22Rv1 (cell line): ENCODE measurements at regions not wholly inside any gene's neighbourhood (a gene's known extent, or its start where the extent isn't known, plus 50 kb on each side); places are given as distances from the start of the nearest gene placed in this dataset.

Source experiments
- ZFX ChIP-seq: fragments of 450-650 bp; IDR thresholded peaks from 2 replicates; pipeline ENCODE4 v1.6.1; 2017; ENCODE audit warnings: antibody characterized with exemption, borderline replicate concordance
- TF ChIP-seq, protein P1 (sequence below): fragments of 450-650 bp; IDR thresholded peaks from 2 replicates; pipeline ENCODE4 v1.5.1; 2017; ENCODE audit warnings: mild to moderate bottlenecking

DNA sequence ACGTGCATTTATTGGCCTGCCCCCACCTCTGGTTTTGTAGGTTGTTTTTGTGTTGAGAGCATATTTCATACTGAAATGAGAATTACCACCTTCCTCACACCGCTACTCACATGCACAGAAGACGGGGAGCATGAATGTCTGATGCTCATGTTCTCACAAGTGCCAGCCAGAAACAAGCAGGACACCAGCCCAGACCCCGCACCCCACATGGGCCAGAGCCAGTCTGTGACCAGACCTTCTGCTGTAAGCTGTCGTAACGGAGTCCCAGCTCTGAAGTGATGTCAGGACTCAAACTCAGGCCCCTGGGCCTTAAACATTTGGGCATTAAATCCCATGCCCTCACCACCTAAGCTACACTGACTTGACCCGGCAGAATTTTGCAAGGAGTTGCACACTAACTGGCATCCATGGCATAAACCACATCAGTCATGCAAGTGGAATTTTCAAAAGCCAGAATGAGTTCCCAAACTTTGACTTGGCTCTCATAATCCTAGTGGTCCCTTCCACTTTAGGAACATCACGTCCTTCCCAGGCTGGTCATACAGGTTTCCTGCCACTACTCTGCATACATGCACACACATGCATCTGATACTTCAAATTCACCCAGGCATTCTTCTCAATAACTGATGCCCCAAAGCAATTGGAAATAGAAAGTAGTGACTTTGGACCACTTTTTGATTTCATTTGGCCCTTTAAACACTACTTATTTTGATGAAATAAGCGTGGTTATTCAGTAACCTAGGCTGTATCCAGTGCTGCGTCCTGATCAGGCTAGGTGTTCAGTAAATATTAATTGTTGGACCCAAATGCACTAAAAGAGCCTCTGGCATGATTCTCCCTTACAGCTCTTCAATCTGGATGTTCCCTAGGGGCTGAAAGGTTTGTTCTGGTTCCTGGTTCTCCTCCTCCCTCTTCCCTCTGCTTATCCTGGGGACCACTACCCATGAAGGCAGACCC is 223.1 kb upstream of the ID2 start:
- TF ChIP-seq, protein P1, sequence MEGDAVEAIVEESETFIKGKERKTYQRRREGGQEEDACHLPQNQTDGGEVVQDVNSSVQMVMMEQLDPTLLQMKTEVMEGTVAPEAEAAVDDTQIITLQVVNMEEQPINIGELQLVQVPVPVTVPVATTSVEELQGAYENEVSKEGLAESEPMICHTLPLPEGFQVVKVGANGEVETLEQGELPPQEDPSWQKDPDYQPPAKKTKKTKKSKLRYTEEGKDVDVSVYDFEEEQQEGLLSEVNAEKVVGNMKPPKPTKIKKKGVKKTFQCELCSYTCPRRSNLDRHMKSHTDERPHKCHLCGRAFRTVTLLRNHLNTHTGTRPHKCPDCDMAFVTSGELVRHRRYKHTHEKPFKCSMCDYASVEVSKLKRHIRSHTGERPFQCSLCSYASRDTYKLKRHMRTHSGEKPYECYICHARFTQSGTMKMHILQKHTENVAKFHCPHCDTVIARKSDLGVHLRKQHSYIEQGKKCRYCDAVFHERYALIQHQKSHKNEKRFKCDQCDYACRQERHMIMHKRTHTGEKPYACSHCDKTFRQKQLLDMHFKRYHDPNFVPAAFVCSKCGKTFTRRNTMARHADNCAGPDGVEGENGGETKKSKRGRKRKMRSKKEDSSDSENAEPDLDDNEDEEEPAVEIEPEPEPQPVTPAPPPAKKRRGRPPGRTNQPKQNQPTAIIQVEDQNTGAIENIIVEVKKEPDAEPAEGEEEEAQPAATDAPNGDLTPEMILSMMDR, result no peak
- no peak for TF ChIP-seq ZFX
